Psoas muscle (tissue), 7 donors: ENCODE measurements at regions not wholly inside any gene's neighbourhood (a gene's known extent, or its start where the extent isn't known, plus 50 kb on each side); places are given as distances from the start of the nearest gene placed in this dataset.

Experiments used
- ATAC-seq, 4 donors: fragments of 200-7000 bp; cut with Tn5 transposase; one replicate each; pipeline ENCODE4 v1.9.1; 2020; ENCODE audit warnings: moderate library complexity in 3 of 4, mild to moderate bottlenecking in 2 of 4
- DNase-seq, 2 donors: peaks; one replicate each; pipeline ENCODE4 v3.0.0-alpha.2; 2020
- H3K27ac ChIP-seq: fragments of 200-600 bp; one replicate; pipeline ENCODE4 v1.8.0; 2022
- H3K27me3 ChIP-seq, 3 donors: fragments of 200-600 bp in 1 of 3; one replicate each; pipeline versions ENCODE4 v1.6.1 to v1.8.0; 2013 to 2022; ENCODE audit warnings: low read length in 2 of 3, mild to moderate bottlenecking in 2 of 3, moderate library complexity in 1 of 3; ENCODE audit not compliant: insufficient read depth in 3 of 3
- H3K36me3 ChIP-seq, 2 donors: fragments of 200-600 bp in 1 of 2; one replicate each; pipeline versions ENCODE4 v1.6.1 to v1.8.0; 2013 to 2022; ENCODE audit warnings: low read depth in 1 of 2, mild to moderate bottlenecking in 1 of 2, moderate library complexity in 1 of 2; ENCODE audit not compliant: insufficient read depth in 1 of 2
- H3K4me1 ChIP-seq: fragments of 200-600 bp; one replicate; pipeline ENCODE4 v1.8.0; 2022
- H3K4me3 ChIP-seq: fragments of 200-600 bp; one replicate; pipeline ENCODE4 v1.8.0; 2022; ENCODE audit warnings: mild to moderate bottlenecking
- H3K9me3 ChIP-seq: fragments of 200-600 bp; one replicate; pipeline ENCODE4 v1.8.0; 2022
- CTCF ChIP-seq: fragments of 200-600 bp; IDR thresholded peaks from one replicate; pipeline ENCODE4 v1.8.0; 2022; ENCODE audit warnings: antibody characterized with exemption
- WGBS, 3 donors: extraction: QIAGEN DNeasy Blood & Tissue Kit; methylation state at CpG; one replicate each; pipeline versions ENCODE4 v1.1.6 to v1.1.7; 2013; 5-methylcytosine and 5-hydroxymethylcytosine counted together
- intact Hi-C, 2 donors: fragments of 100-400 bp; cut with DNase I; formaldehyde crosslinking; loops; one replicate each; pipeline versions ENCODE4 v1.11.0 to v1.14.2; 2022
- donor health status: healthy with polysubstance abuse.
- donor health status: DM: no; HTN: no; CAD: no; lungs with moderate emphysema.
- donor health status: Bipolar disorder and iron deficiency.
- donor health status: healthy.
- donor health status: DM: yes; HTN: yes; CAD: no.
- donor health status: DM: no; HTN: no; CAD: no.
- donor health status: DM: yes; HTN: yes; CAD: no.

- TF ChIP-seq CTCF = no peak
- DNase-seq (no peak), ATAC-seq (no peak)
- intact Hi-C loops = no loop called here
- no peaks in the 10 kb centered on the region for H3K27me3 ChIP-seq
- no peaks in the 10 kb centered on the region for H3K9me3 ChIP-seq
- no peaks in the 10 kb centered on the region for H3K36me3 ChIP-seq
- H3K4me3 ChIP-seq = no peak overlapping the region
- peaks cover 19% of the 10 kb centered on the region for H3K4me1 ChIP-seq
- 84 to 92% (median 86%) methylated on average over 5 of the region's 5 CpGs for WGBS, 3 donors
- H3K27ac ChIP-seq = no peak overlapping the region
Observed at GRCh38 chr6:165229216-165229615, 80.2 kb downstream of the C6orf118 start.

GRCh38 chr6:165227644-165228329, 81.6 kb downstream of the C6orf118 start:
- TF ChIP-seq CTCF = no peak
- intact Hi-C loops = no loop called here
- no peak overlapping the region for H3K4me3 ChIP-seq
- no peaks in the 10 kb centered on the region for H3K9me3 ChIP-seq
- ATAC-seq (peak in 1 of 4 donors; percentile 36), DNase-seq (no peak)
- H3K27ac ChIP-seq = no peak overlapping the region
- H3K4me1 ChIP-seq = peaks cover 19% of the 10 kb centered on the region
- no peaks in the 10 kb centered on the region for H3K36me3 ChIP-seq
- H3K27me3 ChIP-seq = no peaks in the 10 kb centered on the region
- WGBS, 3 donors = 84 to 88% (median 86%) methylated on average over 10 of the region's 10 CpGs

GRCh38 chr6:165223736-165224135, 85.7 kb downstream of the C6orf118 start:
- Histone ChIP-seq H3K4me3 (no peak overlapping the region), H3K9me3 (no peaks in the 10 kb centered on the region), H3K27ac (no peak overlapping the region), H3K36me3 (no peaks in the 10 kb centered on the region), H3K27me3 (no peaks in the 10 kb centered on the region), H3K4me1 (no peaks in the 10 kb centered on the region)
- intact Hi-C loops = no loop called here
- no peak for TF ChIP-seq CTCF
- 32 to 61% (median 52%) methylated on average over 1 of the region's 1 CpG for WGBS, 3 donors
- ATAC-seq = no peak
- DNase-seq = no peak

GRCh38 chr6:165223101-165223500, 86.3 kb downstream of the C6orf118 start:
- 75 to 93% (median 85%) methylated on average over 2 of the region's 2 CpGs for WGBS, 3 donors
- Histone ChIP-seq H3K36me3 (no peaks in the 10 kb centered on the region), H3K27me3 (no peaks in the 10 kb centered on the region), H3K4me3 (no peak overlapping the region), H3K4me1 (no peaks in the 10 kb centered on the region), H3K9me3 (no peaks in the 10 kb centered on the region), H3K27ac (no peak overlapping the region)
- TF ChIP-seq CTCF = no peak
- intact Hi-C loops = no loop called here
- ATAC-seq (no peak), DNase-seq (no peak)
